MCF 10A (cell line): ENCODE measurements at regions not wholly inside any gene's neighbourhood (a gene's known extent, or its start where the extent isn't known, plus 50 kb on each side); places are given as distances from the start of the nearest gene placed in this dataset.

Experiments
- BruUV-seq: library from RNA; stranded (reverse); fragments of 400-500 nt; replicated peaks from 2 replicates; lab custom pipeline; 2021; lab: Mats Ljungman, UMichigan
- CTCF ChIA-PET: fragments of 300-600 bp; sonication (Branson Sonifier 250); formaldehyde crosslinking; extraction: SDS; loops from one replicate; lab custom pipeline; 2021; ENCODE audit warnings: antibody characterized with exemption, inconsistent platforms; lab: Yijun Ruan, JAX
- POLR2A ChIA-PET: fragments of 300-600, 350-650 bp; sonication (Branson Sonifier 250); formaldehyde crosslinking; extraction: SDS; loops from one replicate; lab custom pipeline; 2020; ENCODE audit warnings: antibody characterized with exemption, inconsistent platforms; lab: Yijun Ruan, JAX
- DNase-seq: peaks from one replicate; pipeline ENCODE4 v3.0.0-alpha.2; 2018; ENCODE audit not compliant: unreplicated experiment
- H3K27ac Mint-ChIP-seq: one replicate; pipeline ENCODE4 v1.8.0; 2022; ENCODE audit warnings: mild to moderate bottlenecking, low read depth, mixed read lengths; ENCODE audit not compliant: unreplicated experiment
- H3K27me3 Mint-ChIP-seq: one replicate; pipeline ENCODE4 v1.8.0; 2022; ENCODE audit warnings: mixed read lengths; ENCODE audit not compliant: insufficient read depth, unreplicated experiment
- H3K36me3 Mint-ChIP-seq: one replicate; pipeline ENCODE4 v1.8.0; 2022; ENCODE audit warnings: mild to moderate bottlenecking, moderate library complexity, mixed read lengths; ENCODE audit not compliant: insufficient read depth, unreplicated experiment
- H3K4me1 Mint-ChIP-seq: one replicate; pipeline ENCODE4 v1.8.0; 2022; ENCODE audit warnings: mixed read lengths; ENCODE audit not compliant: insufficient read depth, unreplicated experiment
- H3K4me3 Mint-ChIP-seq: one replicate; pipeline ENCODE4 v1.8.0; 2022; ENCODE audit warnings: mild to moderate bottlenecking, moderate library complexity, mixed read lengths; ENCODE audit not compliant: unreplicated experiment
- H3K9me3 Mint-ChIP-seq: one replicate; pipeline ENCODE4 v1.8.0; 2022; ENCODE audit warnings: mixed read lengths; ENCODE audit not compliant: unreplicated experiment
- CTCF ChIP-seq: fragments of 200-600 bp; IDR thresholded peaks from one replicate; pipeline ENCODE4 v1.8.0; 2022; ENCODE audit warnings: antibody characterized with exemption, mild to moderate bottlenecking; ENCODE audit not compliant: unreplicated experiment
- intact Hi-C: fragments of 100-400 bp; cut with micrococcal nuclease; formaldehyde crosslinking; loops from 2 replicates; pipeline ENCODE4 v1.14.1; 2022

GRCh38 chr4:14018191-14018853 is 390.8 kb upstream of the BOD1L1 start:
- H3K27me3 Mint-ChIP-seq = no peaks in the 10 kb centered on the region
- H3K36me3 Mint-ChIP-seq = peaks cover 6% of the 10 kb centered on the region
- no peaks in the 10 kb centered on the region for H3K4me1 Mint-ChIP-seq
- no peak overlapping the region for H3K4me3 Mint-ChIP-seq
- DNase-seq = no peak
- TF ChIP-seq CTCF = no peak
- ChIA-PET POLR2A (no interaction called here), CTCF (interaction anchor here (0.6 kb wide), 2 partner anchors 30 to 31 kb away, joined by 3 to 5 read pairs; no protein-coding TSS in a partner anchor)
- no peak overlapping the region for H3K27ac Mint-ChIP-seq
- no TSS peak for BruUV-seq
- intact Hi-C loops = no loop called here
- H3K9me3 Mint-ChIP-seq = peaks cover 7% of the 10 kb centered on the region

- CTCF ChIA-PET = no interaction called here
- H3K4me3 Mint-ChIP-seq = no peak overlapping the region
- POLR2A ChIA-PET = interaction anchor here (2.0 kb wide), 1 partner anchor 9 kb away, joined by 6 read pairs; no protein-coding TSS in a partner anchor
- H3K36me3 Mint-ChIP-seq = peaks cover 6% of the 10 kb centered on the region
- peaks cover under 1% of the 10 kb centered on the region for H3K9me3 Mint-ChIP-seq
- H3K4me1 Mint-ChIP-seq = no peaks in the 10 kb centered on the region
- no peak for DNase-seq
- H3K27ac Mint-ChIP-seq = no peak overlapping the region
- no peak for TF ChIP-seq CTCF
- BruUV-seq = no TSS peak
- intact Hi-C loops = no loop called here
- H3K27me3 Mint-ChIP-seq = no peaks in the 10 kb centered on the region
These were observed 394.9 kb upstream of the BOD1L1 start for GRCh38 chr4:14022456-14022855.

GRCh38 chr4:14023036-14023435 is 395.5 kb upstream of the BOD1L1 start:
- Mint-ChIP-seq H3K9me3 (no peaks in the 10 kb centered on the region), H3K36me3 (peaks cover 6% of the 10 kb centered on the region), H3K27ac (no peak overlapping the region), H3K4me3 (no peak overlapping the region), H3K27me3 (no peaks in the 10 kb centered on the region), H3K4me1 (no peaks in the 10 kb centered on the region)
- ChIA-PET POLR2A (interaction anchor here (2.0 kb wide), 1 partner anchor 8 kb away, joined by 6 read pairs; no protein-coding TSS in a partner anchor), CTCF (no interaction called here)
- no TSS peak for BruUV-seq
- no peak for DNase-seq
- TF ChIP-seq CTCF = no peak
- intact Hi-C loops = no loop called here

GRCh38 chr4:14023896-14024295 is 396.4 kb upstream of the BOD1L1 start:
- Mint-ChIP-seq H3K27me3 (no peaks in the 10 kb centered on the region), H3K4me1 (no peaks in the 10 kb centered on the region), H3K36me3 (peaks cover 6% of the 10 kb centered on the region), H3K4me3 (no peak overlapping the region), H3K27ac (peak overlapping the region; percentile 8), H3K9me3 (no peaks in the 10 kb centered on the region)
- no TSS peak for BruUV-seq
- ChIA-PET CTCF (no interaction called here), POLR2A (interaction anchor here (0.5 kb wide), 1 partner anchor 1181 kb away, joined by 3 read pairs; no protein-coding TSS in a partner anchor)
- no peak for TF ChIP-seq CTCF
- intact Hi-C loops = no loop called here
- DNase-seq = no peak
